ENCODE measurements at regions not wholly inside any gene's neighbourhood (a gene's known extent, or its start where the extent isn't known, plus 50 kb on each side); places are given as distances from the start of the nearest gene placed in this dataset.
"Not testable (repeated sequence)": the region's sequence is repeated elsewhere in the genome, so short reads cannot be mapped to it uniquely, and the experiment has no call there.

DNA sequence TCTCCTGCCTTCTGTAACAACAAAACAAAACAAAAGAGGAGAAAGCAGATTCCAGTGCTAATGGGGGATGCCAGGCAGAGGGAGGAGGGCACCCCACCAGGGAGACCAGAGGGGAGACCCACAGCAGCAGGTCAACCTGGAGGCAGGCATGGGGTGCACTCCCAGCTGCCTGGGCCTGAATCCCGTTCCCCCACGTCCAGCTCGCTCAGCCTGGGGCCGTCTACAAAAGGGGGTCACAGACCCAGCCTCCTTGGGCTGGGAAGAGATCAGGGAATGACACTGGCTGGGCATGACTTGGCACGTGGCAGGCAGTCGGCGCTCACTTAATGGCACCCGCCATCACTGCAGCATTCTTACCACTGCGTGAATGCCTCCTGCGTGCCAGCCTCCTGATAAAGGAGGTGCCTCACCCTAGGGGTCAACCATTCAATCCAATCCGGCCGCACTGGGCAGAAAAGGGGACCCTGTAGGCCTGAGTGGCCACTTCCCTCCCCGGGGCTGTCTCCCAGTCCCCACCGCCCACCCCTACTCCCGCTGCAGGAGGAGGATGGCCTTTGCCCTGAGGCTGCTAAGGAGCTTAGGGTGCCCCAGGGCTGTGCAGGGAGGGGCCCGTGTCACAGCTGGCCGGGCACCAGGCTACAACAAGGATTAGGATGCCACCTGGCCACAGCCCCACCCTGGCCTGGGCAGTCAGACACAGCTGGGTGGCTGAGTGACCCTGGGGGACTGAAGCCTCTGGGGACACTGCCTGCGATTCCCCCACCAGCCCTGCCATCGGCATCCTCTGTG, 87.5 kb downstream of the NCOR2 start:
- Mint-ChIP-seq H3K9me3 (no peaks in the 10 kb centered on the region), H3K27ac (no peak overlapping the region), H3K36me3 (ENCODE audit: low read depth) (peaks cover 100% of the 10 kb centered on the region), H3K4me1 (ENCODE audit: low read depth) (peaks cover 37% of the 10 kb centered on the region), H3K27me3 (no peaks in the 10 kb centered on the region), H3K4me3 (no peak overlapping the region)
- intact Hi-C loops (cut with micrococcal nuclease), result no loop called here

DNA sequence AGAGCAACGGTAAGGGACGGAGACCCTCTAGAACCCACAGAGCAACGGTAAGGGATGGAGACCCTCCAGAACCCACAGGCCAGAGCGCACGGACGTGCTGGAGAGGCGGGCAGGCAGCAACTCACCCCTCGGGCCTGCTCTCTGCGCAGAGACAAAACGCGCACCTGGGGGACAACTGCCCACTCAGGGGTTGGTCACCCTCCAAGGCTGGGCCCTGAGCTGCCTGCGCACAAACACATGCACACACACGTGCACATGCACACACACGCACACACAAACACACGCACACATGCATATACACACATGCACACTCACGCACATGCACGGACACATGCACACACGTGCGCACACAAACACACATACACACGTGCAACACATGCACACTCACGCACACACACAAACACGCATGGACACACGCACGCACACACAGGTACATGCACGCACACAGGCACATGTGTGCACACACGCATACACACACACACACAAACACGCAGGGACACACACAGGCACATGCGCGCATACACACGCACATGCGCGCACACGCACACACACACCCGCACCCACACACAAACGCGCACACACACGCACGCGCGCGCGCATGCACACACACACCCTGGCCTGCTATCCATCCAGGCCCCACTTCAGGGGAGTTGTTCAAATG, 88.3 kb downstream of the NCOR2 start:
- intact Hi-C loops (cut with micrococcal nuclease), result no loop called here
- no peak overlapping the region for H3K27ac Mint-ChIP-seq

DNA sequence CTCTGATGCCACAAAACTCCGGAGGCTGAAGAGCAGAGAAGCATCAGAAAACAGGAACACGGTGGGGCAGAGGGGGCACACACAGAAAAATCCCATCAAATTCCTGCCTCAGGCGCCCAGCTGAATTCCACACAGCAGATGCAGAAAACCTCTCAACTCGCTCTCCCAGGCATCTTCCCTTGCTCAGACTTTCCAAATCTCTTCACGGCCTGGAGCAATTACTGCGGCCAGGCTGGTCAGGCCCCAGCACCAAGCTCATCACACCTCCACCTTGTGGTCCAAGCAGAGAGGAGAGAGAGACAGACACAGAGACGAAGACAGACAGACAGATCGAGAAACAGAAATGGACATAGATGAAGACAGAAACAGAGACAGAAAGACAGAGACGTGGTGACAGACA, 89.0 kb downstream of the NCOR2 start:
- no peak overlapping the region for H3K27ac Mint-ChIP-seq
- H3K36me3 Mint-ChIP-seq (ENCODE audit: low read depth), result peaks cover 100% of the 10 kb centered on the region

More for the DNA sequence above, 88.3 kb downstream of the NCOR2 start:
- no peak overlapping the region for H3K4me3 Mint-ChIP-seq
- no peaks in the 10 kb centered on the region for H3K27me3 Mint-ChIP-seq
- H3K4me1 Mint-ChIP-seq (ENCODE audit: low read depth), result peaks cover 30% of the 10 kb centered on the region
- peaks cover 100% of the 10 kb centered on the region for H3K36me3 Mint-ChIP-seq (ENCODE audit: low read depth)
- peaks cover 3% of the 10 kb centered on the region for H3K9me3 Mint-ChIP-seq

DNA sequence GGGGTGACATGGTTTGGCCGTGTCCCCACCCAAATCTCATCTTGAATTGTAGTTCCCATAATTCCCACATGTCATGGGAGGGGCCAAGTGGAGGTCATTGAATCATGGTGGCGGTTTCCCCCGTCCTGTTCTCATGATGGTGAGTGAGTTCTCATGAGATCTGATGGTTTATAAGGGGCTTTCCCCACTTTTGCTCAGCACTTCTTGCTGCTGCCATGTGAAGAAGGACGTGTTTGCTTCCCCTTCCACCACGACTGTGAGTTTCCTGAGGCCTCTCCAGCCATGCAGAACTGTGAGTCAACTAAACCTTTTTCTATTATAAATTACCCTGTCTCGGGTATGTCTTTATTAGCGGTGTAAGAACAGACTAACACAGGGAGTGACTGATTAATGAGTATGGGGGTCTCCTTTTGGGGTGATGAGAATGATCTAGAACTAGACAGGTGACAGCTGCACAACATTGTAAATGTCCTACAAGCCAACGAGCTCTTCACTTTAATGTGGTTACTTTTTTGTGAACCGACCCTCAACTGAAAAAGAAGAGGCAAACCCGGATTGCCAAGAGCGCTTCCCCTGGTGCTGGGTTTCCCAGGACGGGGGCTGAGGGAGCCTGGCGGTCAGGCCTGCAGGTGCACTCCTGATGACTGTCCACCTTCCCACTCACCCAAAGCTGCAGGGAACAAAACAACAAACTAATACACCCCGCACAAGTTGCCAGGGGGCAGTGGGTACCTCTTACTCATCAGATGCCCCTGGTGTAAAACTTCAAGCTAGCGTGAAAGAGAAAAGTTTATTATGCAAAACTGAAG, 90.1 kb downstream of the NCOR2 start:
- H3K4me1 Mint-ChIP-seq (ENCODE audit: low read depth), result peaks cover 30% of the 10 kb centered on the region
- intact Hi-C loops (cut with micrococcal nuclease), result no loop called here
- peaks cover 18% of the 10 kb centered on the region for H3K9me3 Mint-ChIP-seq
- no peak overlapping the region for H3K27ac Mint-ChIP-seq
- H3K4me3 Mint-ChIP-seq, result no peak overlapping the region
- no peaks in the 10 kb centered on the region for H3K27me3 Mint-ChIP-seq
- H3K36me3 Mint-ChIP-seq (ENCODE audit: low read depth), result peaks cover 100% of the 10 kb centered on the region

More for the DNA sequence above, 89.0 kb downstream of the NCOR2 start:
- Mint-ChIP-seq H3K9me3 (peaks cover 10% of the 10 kb centered on the region), H3K4me3 (no peak overlapping the region), H3K4me1 (ENCODE audit: low read depth) (peaks cover 30% of the 10 kb centered on the region), H3K27me3 (no peaks in the 10 kb centered on the region)
- intact Hi-C loops (cut with micrococcal nuclease), result no loop called here

DNA sequence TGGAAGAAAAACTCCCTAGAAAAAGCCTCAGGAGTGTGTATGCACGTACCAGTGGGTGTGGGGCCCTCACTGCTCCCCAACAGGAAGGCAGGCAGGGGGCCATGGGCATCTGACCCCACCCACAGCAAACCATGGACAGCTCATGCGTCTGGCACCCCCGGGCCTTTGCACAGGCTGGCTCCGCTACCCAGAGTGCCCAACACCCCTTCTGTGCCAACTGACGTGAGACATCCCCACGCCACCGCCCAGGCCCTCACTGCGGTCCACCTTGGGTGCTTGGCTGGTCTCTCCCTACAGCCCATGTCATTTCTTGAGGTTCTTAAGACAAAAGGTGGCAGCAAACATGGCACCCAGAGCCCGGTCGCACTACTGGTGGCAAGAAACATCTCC, 91.4 kb downstream of the NCOR2 start:
- peaks cover 100% of the 10 kb centered on the region for H3K36me3 Mint-ChIP-seq (ENCODE audit: low read depth)
- peaks cover 21% of the 10 kb centered on the region for H3K4me1 Mint-ChIP-seq (ENCODE audit: low read depth)
- intact Hi-C loops (cut with micrococcal nuclease), result no loop called here
- H3K9me3 Mint-ChIP-seq, result peaks cover 18% of the 10 kb centered on the region
- no peak overlapping the region for H3K4me3 Mint-ChIP-seq
- H3K27ac Mint-ChIP-seq, result no peak overlapping the region
- no peaks in the 10 kb centered on the region for H3K27me3 Mint-ChIP-seq

DNA sequence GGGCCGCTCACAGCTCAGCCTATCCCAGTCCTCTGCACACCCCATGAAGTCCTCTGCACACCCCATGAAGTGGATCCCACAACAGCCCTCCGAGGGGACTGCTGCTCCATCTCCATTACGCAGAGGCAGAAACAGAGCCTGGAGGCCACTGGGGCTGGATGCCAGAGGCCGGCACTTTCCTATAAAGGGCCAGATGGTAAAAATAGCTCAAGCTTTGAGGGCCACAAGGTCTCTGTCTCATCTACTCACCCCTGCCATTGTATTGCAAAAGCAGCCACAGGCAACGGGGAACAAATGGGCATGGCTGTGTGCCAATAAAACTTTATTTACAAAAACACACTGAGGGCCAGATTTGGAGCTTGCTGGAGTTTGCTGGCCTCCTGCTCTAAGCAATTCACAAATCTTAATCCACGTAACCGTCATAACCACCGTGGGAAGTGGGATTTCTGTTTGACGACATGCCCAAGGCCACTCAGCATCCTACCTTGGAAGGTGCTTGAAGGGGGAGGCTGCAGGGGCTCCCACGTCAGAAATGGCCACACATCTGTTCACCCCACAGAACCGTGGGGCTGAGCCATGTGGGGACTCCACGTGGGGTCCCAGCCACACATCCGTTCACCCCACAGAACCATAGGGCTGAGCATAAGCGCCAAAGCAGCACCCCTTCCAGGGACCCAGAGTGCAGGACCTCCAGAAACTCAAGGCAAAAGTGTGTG, 92.0 kb downstream of the NCOR2 start:
- Mint-ChIP-seq H3K36me3 (ENCODE audit: low read depth) (peaks cover 100% of the 10 kb centered on the region), H3K9me3 (peaks cover 19% of the 10 kb centered on the region), H3K27me3 (no peaks in the 10 kb centered on the region), H3K27ac (no peak overlapping the region), H3K4me3 (no peak overlapping the region), H3K4me1 (ENCODE audit: low read depth) (peaks cover 15% of the 10 kb centered on the region)
- intact Hi-C loops (cut with micrococcal nuclease), result no loop called here

DNA sequence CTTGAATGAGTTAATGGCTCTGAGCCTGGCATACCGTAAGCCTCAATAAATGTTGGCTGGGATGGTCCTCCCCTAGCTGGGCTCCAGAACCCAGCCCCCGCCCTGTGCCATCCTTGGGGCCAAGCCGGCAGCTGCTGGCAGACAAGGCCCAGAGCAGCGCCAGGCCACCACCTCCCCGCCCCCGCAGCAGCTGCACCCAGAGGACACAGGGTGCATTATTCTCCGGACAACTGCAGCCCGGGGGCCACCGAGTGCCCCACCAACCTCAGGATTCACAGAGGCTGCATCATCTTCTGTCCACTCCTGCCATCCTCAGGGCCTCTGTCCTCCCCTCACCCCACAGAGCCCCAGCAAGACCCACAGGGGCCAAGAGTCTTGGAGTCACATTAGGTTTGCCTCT, 92.7 kb downstream of the NCOR2 start:
- intact Hi-C loops (cut with micrococcal nuclease), result no loop called here
- Mint-ChIP-seq H3K36me3 (ENCODE audit: low read depth) (peaks cover 100% of the 10 kb centered on the region), H3K27ac (no peak overlapping the region), H3K9me3 (peaks cover 27% of the 10 kb centered on the region), H3K4me3 (no peak overlapping the region), H3K27me3 (no peaks in the 10 kb centered on the region), H3K4me1 (ENCODE audit: low read depth) (peaks cover 13% of the 10 kb centered on the region)

DNA sequence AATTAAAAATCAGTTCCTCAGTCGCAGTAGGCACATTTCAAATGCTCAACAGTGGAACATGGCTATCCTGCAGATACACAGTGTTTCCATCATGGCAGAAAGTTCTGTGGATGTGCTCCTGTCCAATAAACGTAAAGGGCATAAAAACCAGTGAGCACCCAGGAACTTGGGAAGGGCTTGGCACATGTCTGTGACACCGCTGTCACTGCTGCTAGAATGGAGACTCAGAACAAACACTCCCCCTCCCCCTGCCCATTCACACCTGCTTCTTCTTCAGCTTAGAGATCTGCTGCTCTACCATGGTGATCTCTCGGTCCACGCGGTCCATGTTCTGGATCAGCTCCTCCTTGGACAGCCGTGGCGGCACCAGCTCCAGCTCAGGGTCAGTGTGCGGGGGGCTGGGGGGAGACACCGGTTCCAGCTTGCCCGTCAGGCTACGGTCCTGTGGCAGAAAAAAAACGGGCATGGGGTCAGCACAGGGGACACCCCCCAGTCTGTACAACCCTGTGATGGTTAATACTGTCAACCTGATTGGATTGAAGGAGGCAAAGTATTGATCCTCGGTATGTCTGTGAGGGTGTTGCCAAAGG, 94.6 kb downstream of the NCOR2 start:
- Mint-ChIP-seq H3K9me3 (peaks cover 36% of the 10 kb centered on the region), H3K36me3 (ENCODE audit: low read depth) (peaks cover 100% of the 10 kb centered on the region), H3K4me3 (no peak overlapping the region), H3K27me3 (no peaks in the 10 kb centered on the region), H3K4me1 (ENCODE audit: low read depth) (peaks cover 11% of the 10 kb centered on the region), H3K27ac (no peak overlapping the region)
- intact Hi-C loops (cut with micrococcal nuclease), result no loop called here

DNA sequence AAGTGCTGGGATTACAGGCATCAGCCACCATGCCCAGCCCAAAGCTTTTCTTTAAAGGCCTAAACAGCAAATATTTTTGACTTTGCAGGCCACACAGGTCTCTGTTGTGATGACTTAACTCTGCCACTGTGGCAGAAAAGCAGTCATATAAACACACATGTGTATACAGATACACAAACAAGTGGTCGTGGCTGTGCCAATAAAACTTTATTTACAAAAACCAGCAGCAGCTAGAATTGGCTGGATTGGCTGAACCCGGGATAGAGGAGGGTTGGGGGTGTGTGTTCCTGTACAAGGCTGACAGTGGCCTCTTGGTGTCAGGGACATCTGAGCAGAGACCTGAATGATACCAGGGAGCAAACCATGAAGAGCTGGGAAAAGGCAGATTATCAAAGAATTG, 95.6 kb downstream of the NCOR2 start:
- Mint-ChIP-seq H3K27me3 (no peaks in the 10 kb centered on the region), H3K27ac (no peak overlapping the region), H3K4me3 (no peak overlapping the region), H3K4me1 (ENCODE audit: low read depth) (peaks cover 21% of the 10 kb centered on the region), H3K9me3 (peaks cover 36% of the 10 kb centered on the region), H3K36me3 (ENCODE audit: low read depth) (peaks cover 100% of the 10 kb centered on the region)
- intact Hi-C loops (cut with micrococcal nuclease), result no loop called here

DNA sequence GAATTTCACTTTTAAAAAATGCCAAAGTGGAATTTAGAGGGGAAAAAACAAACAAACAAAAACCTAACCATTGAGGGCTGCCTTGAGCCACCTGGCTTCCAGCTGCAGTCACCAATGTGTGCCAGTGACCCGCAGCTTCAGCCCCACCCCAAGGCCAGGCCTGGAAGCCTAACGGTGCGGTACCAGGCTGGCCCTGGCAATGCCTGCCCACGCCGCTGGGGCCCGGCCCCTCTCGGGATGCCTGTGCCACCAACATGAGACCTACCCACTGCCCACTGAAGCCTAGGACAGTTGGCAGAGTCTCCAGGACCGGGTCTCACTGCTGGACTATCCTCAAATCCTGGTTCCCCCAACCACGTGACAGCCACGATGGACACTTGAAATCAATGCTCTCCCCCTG, 96.6 kb downstream of the NCOR2 start:
- intact Hi-C loops (cut with micrococcal nuclease), result no loop called here
- Mint-ChIP-seq H3K27ac (no peak overlapping the region), H3K4me3 (no peak overlapping the region), H3K4me1 (ENCODE audit: low read depth) (peaks cover 31% of the 10 kb centered on the region), H3K9me3 (peaks cover 36% of the 10 kb centered on the region), H3K36me3 (ENCODE audit: low read depth) (peaks cover 100% of the 10 kb centered on the region), H3K27me3 (no peaks in the 10 kb centered on the region)

DNA sequence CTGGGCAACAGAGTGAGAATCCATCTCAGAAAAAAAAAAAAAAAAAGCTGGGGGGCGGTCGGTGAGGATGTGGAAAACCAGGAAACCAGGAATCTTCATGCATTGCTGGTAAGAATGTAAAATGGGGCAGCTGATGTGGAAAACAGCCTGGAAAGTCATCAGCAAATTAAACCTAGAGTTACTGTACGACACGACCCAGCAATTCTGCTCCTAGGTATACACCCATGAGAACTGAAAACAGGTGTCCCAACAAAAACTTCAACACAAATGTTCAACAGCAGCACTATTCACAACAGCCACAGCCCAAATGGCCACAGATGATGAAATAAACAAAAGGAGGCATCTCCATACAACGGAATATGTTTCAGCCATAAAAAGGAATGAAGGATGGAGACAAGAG, 97.3 kb downstream of the NCOR2 start:
- peaks cover 36% of the 10 kb centered on the region for H3K9me3 Mint-ChIP-seq
- intact Hi-C loops (cut with micrococcal nuclease), result no loop called here
- peaks cover 100% of the 10 kb centered on the region for H3K36me3 Mint-ChIP-seq (ENCODE audit: low read depth)
- H3K27me3 Mint-ChIP-seq, result no peaks in the 10 kb centered on the region
- H3K4me1 Mint-ChIP-seq (ENCODE audit: low read depth), result peaks cover 36% of the 10 kb centered on the region
- H3K4me3 Mint-ChIP-seq, result no peak overlapping the region
- no peak overlapping the region for H3K27ac Mint-ChIP-seq

DNA sequence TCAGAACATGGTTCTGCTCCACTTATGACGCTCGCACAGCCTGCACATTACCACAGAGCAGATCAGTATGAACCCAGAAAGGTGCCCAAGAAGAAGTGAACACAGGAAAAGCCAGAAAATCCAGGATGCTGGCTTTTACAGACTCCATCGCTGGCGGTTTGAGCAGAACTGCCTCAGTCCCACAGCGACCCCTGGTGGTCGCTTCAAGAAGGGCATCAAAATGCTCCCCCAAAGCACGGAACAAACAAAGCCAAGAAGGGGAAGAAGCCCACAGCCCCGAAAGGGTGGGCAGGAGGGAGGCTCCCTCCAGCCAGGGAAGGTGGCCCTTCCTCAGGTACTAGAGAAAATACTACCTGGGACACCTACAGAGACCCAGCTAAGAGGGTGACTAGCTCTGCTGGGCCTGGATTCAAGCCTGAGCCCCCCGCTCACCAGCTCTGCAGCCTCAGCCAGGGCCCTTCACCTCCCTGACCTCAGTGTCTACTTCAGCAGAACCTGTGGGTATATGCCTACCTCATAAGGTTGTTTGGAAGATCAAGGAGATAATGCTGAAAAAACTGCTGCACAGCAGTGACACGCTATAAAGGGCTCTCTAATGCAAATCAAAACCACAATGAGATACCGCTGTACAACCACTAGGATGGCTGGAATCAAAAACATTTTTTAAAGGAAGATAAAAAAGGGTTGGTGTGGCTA, 98.1 kb downstream of the NCOR2 start:
- intact Hi-C loops (cut with micrococcal nuclease), result no loop called here
- no peak overlapping the region for H3K4me3 Mint-ChIP-seq
- peaks cover 100% of the 10 kb centered on the region for H3K36me3 Mint-ChIP-seq (ENCODE audit: low read depth)
- no peaks in the 10 kb centered on the region for H3K27me3 Mint-ChIP-seq
- peaks cover 44% of the 10 kb centered on the region for H3K4me1 Mint-ChIP-seq (ENCODE audit: low read depth)
- no peak overlapping the region for H3K27ac Mint-ChIP-seq
- H3K9me3 Mint-ChIP-seq, result peaks cover 36% of the 10 kb centered on the region

DNA sequence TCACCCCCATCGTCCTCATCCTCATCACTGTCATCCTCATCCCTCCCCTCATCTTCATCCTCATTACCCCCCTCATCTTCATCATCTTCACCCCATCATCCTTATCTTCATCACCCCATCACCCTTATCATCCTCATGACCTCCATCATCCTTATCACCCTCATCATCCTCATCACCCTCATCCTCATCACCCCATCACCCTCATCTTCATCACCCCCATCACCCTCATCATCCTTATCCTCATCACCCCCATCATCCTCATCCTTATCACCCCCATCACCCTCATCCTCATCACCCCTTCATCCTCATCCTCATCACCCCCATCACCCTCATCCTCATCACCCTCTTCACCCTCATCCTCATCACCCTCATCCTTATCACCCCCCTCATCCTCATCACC, 99.9 kb downstream of the NCOR2 start:
- H3K4me3 Mint-ChIP-seq, result not testable (repeated sequence)

More for the DNA sequence above, 99.9 kb downstream of the NCOR2 start:
- intact Hi-C loops (cut with micrococcal nuclease); H3K27me3 Mint-ChIP-seq; H3K27ac Mint-ChIP-seq: not testable (repeated sequence)
- H3K36me3 Mint-ChIP-seq (ENCODE audit: low read depth), result peaks cover 100% of the 10 kb centered on the region
- peaks cover 19% of the 10 kb centered on the region for H3K9me3 Mint-ChIP-seq
- H3K4me1 Mint-ChIP-seq (ENCODE audit: low read depth), result peaks cover 50% of the 10 kb centered on the region

Data from dendritic cell treated with granulocyte-macrophage colony-stimulating factor and Interleukin-4, amounts not matched to agents 40 ng/mL and 50 ng/mL, for 4 days (primary cell).